Fibroblast of skin of back (primary cell): ENCODE measurements at regions not wholly inside any gene's neighbourhood (a gene's known extent, or its start where the extent isn't known, plus 50 kb on each side); places are given as distances from the start of the nearest gene placed in this dataset.

ENCODE experiments used
- DNase-seq: peaks from one replicate; pipeline ENCODE4 v3.0.0-alpha.2; 2013

- DNase-seq: no peak
Observed at GRCh38 chr10:10855151-10855581, 162.5 kb upstream of the CELF2 start.

- DNase-seq: no peak
Observed at GRCh38 chr10:10860455-10860976, 157.2 kb upstream of the CELF2 start.

GRCh38 chr10:10865303-10865702 lies 152.4 kb upstream of the CELF2 start:
- DNase-seq: no peak

GRCh38 chr10:10865913-10866312 lies 151.8 kb upstream of the CELF2 start:
- DNase-seq: no peak

- peak; percentile 74 for DNase-seq
Observed at GRCh38 chr10:10869592-10869991, 148.1 kb upstream of the CELF2 start.

- DNase-seq: no peak
Observed at GRCh38 chr10:10870523-10871241, 147.0 kb upstream of the CELF2 start.

- DNase-seq: no peak
Observed at GRCh38 chr10:10871352-10871751, 146.3 kb upstream of the CELF2 start.

- DNase-seq: peak; percentile 97
Observed at GRCh38 chr10:10872035-10872673, 145.5 kb upstream of the CELF2 start.

- no peak for DNase-seq
Observed at GRCh38 chr10:10872764-10873163, 144.9 kb upstream of the CELF2 start.

GRCh38 chr10:10873289-10873688 lies 144.4 kb upstream of the CELF2 start:
- DNase-seq: no peak

- no peak for DNase-seq
Observed at GRCh38 chr10:10873915-10874314, 143.8 kb upstream of the CELF2 start.

GRCh38 chr10:10878963-10879362 lies 138.7 kb upstream of the CELF2 start:
- no peak for DNase-seq

- no peak for DNase-seq
Observed at GRCh38 chr10:10881117-10881813, 136.4 kb upstream of the CELF2 start.

GRCh38 chr10:10883737-10884136 lies 133.9 kb upstream of the CELF2 start:
- no peak for DNase-seq

- DNase-seq: no peak
Observed at GRCh38 chr10:10886861-10887531, 130.7 kb upstream of the CELF2 start.

GRCh38 chr10:10891124-10892082 lies 126.3 kb upstream of the CELF2 start:
- peak; percentile 55 for DNase-seq

GRCh38 chr10:10892290-10892875 lies 125.3 kb upstream of the CELF2 start:
- DNase-seq: no peak

- no peak for DNase-seq
Observed at GRCh38 chr10:10897400-10897799, 120.3 kb upstream of the CELF2 start.

GRCh38 chr10:10901906-10902305 lies 115.8 kb upstream of the CELF2 start:
- no peak for DNase-seq

- no peak for DNase-seq
Observed at GRCh38 chr10:10902951-10903350, 114.7 kb upstream of the CELF2 start.

- DNase-seq: no peak
Observed at GRCh38 chr10:10903620-10904019, 114.1 kb upstream of the CELF2 start.
